ENCODE measurements at regions not wholly inside any gene's neighbourhood (a gene's known extent, or its start where the extent isn't known, plus 50 kb on each side); places are given as distances from the start of the nearest gene placed in this dataset.

- TF ChIP-seq CTCF (IDR thresholded peaks at IDR 0.05) = no peak
- TF ChIP-seq EP300 (IDR thresholded peaks at IDR 0.05) = no peak
- TF ChIP-seq POLR2AphosphoS5 (IDR thresholded peaks at IDR 0.05) = no peak
Measured at GRCh38 chr10:33721509-33721908, 387.0 kb upstream of the NRP1 start.

All from stomach (tissue), 4 donors.